Fibroblast of peridontal ligament (primary cell): ENCODE measurements at regions not wholly inside any gene's neighbourhood (a gene's known extent, or its start where the extent isn't known, plus 50 kb on each side); places are given as distances from the start of the nearest gene placed in this dataset.
"Not testable (repeated sequence)": the region's sequence is repeated elsewhere in the genome, so short reads cannot be mapped to it uniquely, and the experiment has no call there.

Source experiments
- DNase-seq: peaks from one replicate; pipeline ENCODE4 v3.0.0-alpha.2; 2010; ENCODE audit errors: extremely low read depth

GRCh38 chr12:28689398-28690175 lies 459.5 kb upstream of the FAR2 start:
- no peak for DNase-seq

GRCh38 chr12:28693565-28694219 lies 455.4 kb upstream of the FAR2 start:
- DNase-seq: no peak

DNA sequence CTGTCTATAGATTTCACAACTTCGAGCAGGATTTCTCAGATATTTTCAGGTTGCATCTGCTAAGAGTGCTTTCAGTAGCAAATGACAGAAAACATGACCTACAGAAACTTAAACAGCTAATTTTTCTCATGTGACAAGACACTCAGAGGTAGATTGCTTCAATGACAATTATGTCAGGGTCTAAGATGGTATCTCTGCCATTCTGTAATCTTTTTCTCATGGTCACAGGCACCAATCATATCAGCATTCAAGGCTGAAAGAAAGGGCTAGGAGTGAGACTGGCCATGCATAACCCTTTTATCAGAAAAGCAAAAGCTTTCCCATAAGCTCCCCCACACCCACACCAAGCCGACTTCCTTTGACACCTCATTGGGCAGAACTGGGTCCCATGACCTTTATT lies 450.5 kb upstream of the FAR2 start:
- no peak for DNase-seq

GRCh38 chr12:28699029-28699428 lies 450.0 kb upstream of the FAR2 start:
- peak; percentile 29 for DNase-seq

- no peak for DNase-seq
Measured at GRCh38 chr12:28700161-28700560, 448.9 kb upstream of the FAR2 start.

DNA sequence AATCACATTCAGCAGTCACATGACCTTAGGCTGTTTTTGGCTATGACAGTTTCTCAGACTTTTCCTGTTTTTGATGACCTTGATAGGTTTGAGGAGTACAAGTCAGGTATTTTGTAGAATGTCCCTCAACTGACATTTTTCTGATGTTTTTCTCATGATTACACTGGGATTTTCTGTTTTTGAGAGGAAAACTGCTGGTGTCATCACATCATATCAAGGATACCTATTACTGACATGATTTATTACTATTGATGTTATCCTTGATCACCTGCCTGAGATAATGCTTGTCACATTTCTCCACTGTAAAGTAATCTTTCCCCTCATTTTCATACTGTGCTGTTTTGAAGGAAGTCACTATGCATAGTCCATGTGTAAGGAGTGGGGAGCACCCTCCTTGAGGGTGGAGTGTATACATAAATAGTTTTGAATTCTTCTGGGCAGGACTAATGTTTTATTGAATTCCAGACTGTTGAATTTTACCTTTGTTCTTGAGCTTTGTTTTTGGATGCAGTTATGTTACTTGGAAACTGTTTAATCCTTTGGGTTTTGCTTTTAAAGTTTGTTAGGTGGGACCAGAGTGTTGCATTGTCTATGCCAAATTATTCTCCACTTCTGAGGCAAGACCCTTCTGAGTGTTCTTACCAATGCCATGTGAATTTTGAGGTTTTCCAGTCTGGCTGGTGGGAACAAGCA lies 444.5 kb upstream of the FAR2 start:
- peak; percentile 39 for DNase-seq

DNA sequence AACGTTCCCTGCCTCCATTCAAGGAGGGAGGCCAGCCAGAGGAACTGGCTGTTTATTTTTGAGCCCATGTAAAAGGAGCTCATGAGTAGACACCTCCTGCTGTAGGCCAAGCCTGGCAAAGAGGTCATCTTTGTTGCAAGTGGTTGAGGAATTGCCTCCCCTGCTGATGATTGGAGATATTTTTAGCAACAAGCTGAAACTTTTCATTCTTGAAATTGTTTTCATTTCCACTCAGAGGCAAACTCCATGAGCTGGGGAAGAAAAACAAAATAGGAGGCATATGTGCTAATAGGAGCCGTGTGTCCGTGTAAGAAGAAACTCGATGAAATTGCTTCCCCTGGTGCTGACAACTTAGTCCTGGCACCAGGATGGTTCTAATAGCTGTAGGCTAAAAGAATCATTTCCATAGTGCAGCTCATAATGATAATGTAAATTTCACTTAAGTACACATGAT lies 440.1 kb upstream of the FAR2 start:
- peak; percentile 98 for DNase-seq

- DNase-seq: peak; percentile 42
Measured at GRCh38 chr12:28709986-28710685, 438.9 kb upstream of the FAR2 start.

- DNase-seq: peak; percentile 93
Measured at GRCh38 chr12:28710882-28711281, 438.2 kb upstream of the FAR2 start.

GRCh38 chr12:28711421-28711820 lies 437.7 kb upstream of the FAR2 start:
- peak; percentile 55 for DNase-seq

DNA sequence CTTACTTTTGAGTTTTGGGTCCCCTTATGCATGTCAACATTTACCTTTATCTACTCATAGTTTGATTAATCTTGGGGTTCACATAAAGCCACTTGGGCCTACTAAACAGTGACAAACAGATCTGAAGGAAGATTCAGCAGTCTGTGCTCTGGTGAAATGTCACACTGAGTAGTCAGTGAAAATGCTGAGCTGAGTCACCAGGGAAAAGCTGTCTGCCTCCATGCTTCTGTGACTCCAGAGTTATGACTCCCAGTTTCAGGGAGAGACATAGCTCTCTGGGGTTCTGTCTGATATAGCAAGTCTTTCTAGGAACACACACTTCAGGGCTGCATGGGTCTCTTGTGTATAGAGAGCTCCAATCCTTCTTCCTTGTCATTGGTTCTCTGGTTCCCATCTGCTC lies 406.3 kb upstream of the FAR2 start:
- no peak for DNase-seq

DNA sequence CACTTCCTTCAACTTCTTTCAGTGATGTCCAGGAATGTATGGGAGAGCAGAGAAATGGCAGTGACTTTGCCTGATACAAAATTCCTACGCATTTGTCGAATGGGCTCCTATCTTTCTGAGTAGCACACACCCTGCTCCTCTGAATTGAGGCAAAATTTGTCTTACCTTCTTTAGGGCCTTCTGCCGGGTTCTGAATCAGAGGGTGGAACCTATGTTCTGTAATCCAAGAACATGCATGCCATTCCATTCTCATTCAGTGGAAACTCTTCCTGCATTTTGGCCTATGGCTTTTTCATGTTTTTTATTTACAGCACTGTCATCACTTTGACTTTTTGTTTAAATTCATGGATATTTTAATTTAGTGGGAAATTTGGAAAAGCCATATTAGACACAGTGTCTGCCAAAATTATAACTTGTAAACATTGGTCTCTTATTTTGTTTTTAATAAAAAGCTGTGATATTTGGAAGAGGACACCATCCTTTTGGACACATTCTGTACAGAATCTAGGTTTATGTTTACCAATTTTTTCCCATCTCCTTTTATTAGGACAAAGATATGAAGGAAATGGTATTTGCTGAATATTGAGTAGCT lies 402.2 kb upstream of the FAR2 start:
- no peak for DNase-seq

DNA sequence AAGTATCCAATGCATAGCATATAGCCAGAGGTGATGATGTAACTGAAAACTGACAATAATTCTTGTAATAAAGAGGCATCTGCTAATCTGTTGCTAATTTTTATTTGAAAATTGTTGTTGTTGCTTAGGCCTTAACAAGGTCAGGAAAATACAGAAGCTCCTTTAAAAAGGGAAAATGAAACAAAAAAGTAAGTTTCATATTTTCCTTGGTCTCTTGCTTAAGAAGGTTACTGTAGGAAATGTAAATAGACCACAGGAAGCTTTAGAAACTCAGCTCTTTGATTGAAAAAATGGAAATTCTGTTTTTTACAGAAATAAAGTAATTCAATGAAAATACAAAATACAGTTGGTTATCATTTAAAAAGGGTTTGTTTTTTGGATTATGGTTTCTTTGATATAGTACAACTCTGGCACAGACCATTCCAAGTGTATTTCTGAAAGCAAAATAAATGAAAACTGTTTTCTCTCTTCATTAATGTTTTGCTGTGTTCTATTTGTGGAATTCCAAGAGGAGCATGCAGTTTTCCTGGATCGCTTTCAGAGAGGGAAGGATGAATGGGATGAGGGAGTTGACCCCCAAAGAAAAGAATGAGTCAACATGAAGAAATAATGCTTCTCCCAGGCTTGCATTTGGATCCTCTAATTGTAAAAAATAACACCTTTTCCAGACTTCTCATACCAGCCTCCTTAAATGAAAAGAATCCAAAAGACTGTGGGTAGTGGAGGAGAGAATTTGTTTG lies 398.0 kb upstream of the FAR2 start:
- DNase-seq: peak; percentile 66

DNA sequence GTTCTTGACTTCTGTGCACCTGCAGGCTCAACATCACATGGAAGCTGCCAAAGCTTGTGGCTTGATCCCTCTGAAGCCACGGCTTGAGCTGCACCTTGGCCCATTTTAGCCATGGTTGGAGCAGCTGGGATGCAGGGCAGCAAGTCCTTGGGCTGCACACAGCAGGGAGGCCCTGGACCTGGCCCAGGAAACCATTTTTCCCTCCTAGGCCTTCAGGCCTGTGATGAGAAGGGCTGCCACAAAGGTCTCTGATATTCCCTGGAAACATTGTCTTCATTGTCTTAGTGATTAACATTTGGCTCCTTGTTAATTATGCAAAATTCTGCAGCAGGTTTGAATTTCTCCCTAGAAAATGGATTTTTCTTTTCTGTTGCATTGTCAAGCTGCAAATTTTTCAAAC lies 394.1 kb upstream of the FAR2 start:
- DNase-seq: no peak

GRCh38 chr12:28759333-28759732 lies 389.7 kb upstream of the FAR2 start:
- DNase-seq: peak; percentile 49

- not testable (repeated sequence) for DNase-seq
Measured at GRCh38 chr12:28760040-28760903, 388.8 kb upstream of the FAR2 start.

GRCh38 chr12:28761897-28762296 lies 387.2 kb upstream of the FAR2 start:
- DNase-seq: not testable (repeated sequence)

- DNase-seq: no peak
Measured at GRCh38 chr12:28766398-28766797, 382.7 kb upstream of the FAR2 start.

DNA sequence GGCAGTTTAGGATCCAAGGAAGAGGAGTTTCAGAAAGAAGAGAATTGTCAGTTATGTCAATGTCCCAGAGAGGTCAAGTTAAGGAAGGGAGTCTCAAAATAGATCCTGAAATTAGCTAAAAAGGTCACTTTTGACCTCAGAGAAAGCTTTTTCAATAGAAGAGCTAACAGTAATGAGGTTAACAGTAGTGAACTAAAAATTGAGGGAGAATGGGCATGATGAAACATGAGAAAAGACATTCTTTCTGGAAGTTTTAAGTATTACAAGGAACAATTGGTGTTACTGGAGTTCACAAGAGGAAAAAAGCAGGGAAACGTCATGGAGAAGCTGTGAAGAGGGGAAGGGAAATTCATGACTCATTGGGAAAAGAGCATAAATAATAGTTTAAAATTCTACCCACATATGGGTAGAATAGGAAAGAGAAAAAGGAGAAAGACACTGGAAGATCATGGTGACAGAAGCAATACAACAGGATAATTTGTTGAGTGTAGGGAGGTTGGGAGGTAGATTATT lies 381.2 kb upstream of the FAR2 start:
- peak; percentile 66 for DNase-seq

GRCh38 chr12:28770322-28770721 lies 378.8 kb upstream of the FAR2 start:
- DNase-seq: no peak
